GM12878 (cell line): ENCODE measurements at regions not wholly inside any gene's neighbourhood (a gene's known extent, or its start where the extent isn't known, plus 50 kb on each side); places are given as distances from the start of the nearest gene placed in this dataset.

Experiments
- ATAC-seq: fragments of 200-7000 bp; cut with Tn5 transposase; 3 replicates; pipeline ENCODE4 v1.9.1; 2020; ENCODE audit warnings: mild to moderate bottlenecking, moderate library complexity
- BruUV-seq: library from RNA; stranded (reverse); fragments of 400-500 nt; replicated peaks from 2 replicates; lab custom pipeline; 2021; lab: Mats Ljungman, UMichigan
- CTCF ChIA-PET: fragments of 300-600 bp; sonication (Branson Sonifier 250); formaldehyde crosslinking; extraction: SDS; loops from one replicate; lab custom pipeline; 2021; ENCODE audit warnings: inconsistent platforms; lab: Yijun Ruan, JAX
- POLR2A ChIA-PET: fragments of 350-600 bp; formaldehyde crosslinking; extraction: SDS; loops from one replicate; lab custom pipeline; 2021; ENCODE audit warnings: inconsistent platforms; lab: Charles Lee
- RAD21 ChIA-PET: fragments of 300-600 bp; sonication (Branson Sonifier 250); formaldehyde crosslinking; loops from one replicate; lab custom pipeline; 2023; ENCODE audit warnings: antibody characterized with exemption; ENCODE audit not compliant: unreplicated experiment; lab: Charles Lee
- SMC1A ChIA-PET: fragments of 300-600 bp; sonication (Branson Sonifier 250); formaldehyde crosslinking; loops from one replicate; lab custom pipeline; 2023; ENCODE audit not compliant: unreplicated experiment, uncharacterized antibody; lab: Charles Lee
- DNase-seq: peaks from one replicate; pipeline ENCODE4 v3.0.0-alpha.2; 2011; ENCODE audit warnings: low read depth, low spot score
- FAIRE-seq: peaks from 3 replicates; lab custom pipeline; 2011; peaks lifted over from hg19 to GRCh38; lab: Jason Lieb, UNC
- H2AFZ ChIP-seq: 2 replicates; pipeline ENCODE4 v1.6.0; 2011; ENCODE audit warnings: low read depth, low read length, control low read depth; ENCODE audit not compliant: control insufficient read depth
- H3K27ac ChIP-seq: 2 replicates; pipeline ENCODE4 v1.5.1; 2011; ENCODE audit warnings: control low read depth; ENCODE audit not compliant: control insufficient read depth, insufficient read depth
- H3K27me3 ChIP-seq, 2 experiments: replicated peaks in 1 of 2; 2 replicates each; pipeline versions ENCODE4 v1.6.0 to v1.6.1; 2011; ENCODE audit warnings: low read length in 1 of 2; ENCODE audit not compliant: control insufficient read depth in 2 of 2, insufficient read depth in 2 of 2
- H3K36me3 ChIP-seq, 2 experiments: 2 replicates each; pipeline ENCODE4 v1.5.1; 2011; ENCODE audit warnings: low read length in 1 of 2; ENCODE audit not compliant: control insufficient read depth in 2 of 2, insufficient read depth in 2 of 2
- H3K4me1 ChIP-seq: 2 replicates; pipeline ENCODE4 v1.6.1; 2011; ENCODE audit warnings: mild to moderate bottlenecking, low read length, moderate library complexity, mixed read lengths; ENCODE audit not compliant: control insufficient read depth, insufficient read depth
- H3K4me2 ChIP-seq: 2 replicates; pipeline ENCODE4 v1.6.0; 2011; ENCODE audit warnings: control low read depth; ENCODE audit not compliant: control insufficient read depth, insufficient read depth
- H3K4me3 ChIP-seq: fragments of 200-600 bp; sonication (generic); 2 replicates; pipeline ENCODE4 v1.5.1; 2016
- H3K79me2 ChIP-seq: 2 replicates; pipeline ENCODE4 v1.6.0; 2011; ENCODE audit warnings: low read length; ENCODE audit not compliant: control insufficient read depth, insufficient read depth
- H3K9ac ChIP-seq: 2 replicates; pipeline ENCODE4 v1.8.0; 2011; ENCODE audit warnings: low read length, control low read depth, mixed read lengths; ENCODE audit not compliant: control insufficient read depth, insufficient read depth
- H3K9me3 ChIP-seq: replicated peaks from 3 replicates; pipeline ENCODE4 v1.5.1; 2011; ENCODE audit warnings: mild to moderate bottlenecking, low read length; ENCODE audit not compliant: control insufficient read depth, insufficient read depth
- H4K20me1 ChIP-seq: 2 replicates; pipeline ENCODE4 v1.6.0; 2011; ENCODE audit not compliant: control insufficient read depth, insufficient read depth
- EZH2 ChIP-seq: IDR thresholded peaks from 2 replicates; pipeline ENCODE4 v1.6.1; 2012; ENCODE audit warnings: low read depth, mild to moderate bottlenecking, control low read depth, inconsistent platforms, low read length, borderline replicate concordance; ENCODE audit not compliant: control insufficient read depth
- NR2C2 ChIP-seq: IDR thresholded peaks from 2 replicates; pipeline ENCODE4 v1.6.1; 2011; ENCODE audit warnings: borderline replicate concordance, low read depth; ENCODE audit not compliant: control insufficient read depth, insufficient read length
- PRDM15 ChIP-seq: fragments of 450-650 bp; formaldehyde crosslinking; IDR thresholded peaks from 2 replicates; pipeline ENCODE4 v1.4.0; 2020; ENCODE audit warnings: mild to moderate bottlenecking, moderate library complexity
- STAT3 ChIP-seq: IDR thresholded peaks from 2 replicates; pipeline ENCODE4 v1.6.1; 2011; ENCODE audit warnings: low read depth, low read length, improper control_type of control experiment
- ZNF384 ChIP-seq: IDR thresholded peaks from 2 replicates; pipeline ENCODE4 v1.6.1; 2012; ENCODE audit warnings: low read depth, mild to moderate bottlenecking, low read length, improper control_type of control experiment, borderline replicate concordance
- WGBS: methylation state at CpG from one replicate; pipeline ENCODE4 v1.1.6; 2016; ENCODE audit warnings: low lambda C conversion rate; ENCODE audit not compliant: insufficient replicate concordance, insufficient coverage; ENCODE audit errors: missing lambda C conversion rate; 5-methylcytosine and 5-hydroxymethylcytosine counted together
- in situ Hi-C: fragments of 300-500 bp; cut with MboI; formaldehyde crosslinking; loops from 9 replicates; pipeline ENCODE4 v1.14.3; 2018; ENCODE audit warnings: mixed read lengths
- intact Hi-C: fragments of 100-400 bp; cut with micrococcal nuclease; formaldehyde crosslinking; loops from one replicate; pipeline ENCODE4 v1.14.2; 2022; ENCODE audit not compliant: unreplicated experiment
- TF ChIP-seq, protein P1 (sequence below): IDR thresholded peaks from 2 replicates; pipeline ENCODE4 v1.6.1; 2012; ENCODE audit warnings: low read length, inconsistent platforms
- TF ChIP-seq, protein P2 (sequence below): fragments of 450-650 bp; formaldehyde crosslinking; IDR thresholded peaks from 2 replicates; pipeline ENCODE4 v1.5.0; 2022; ENCODE audit warnings: mild to moderate bottlenecking, missing genetic modification characterization

DNA sequence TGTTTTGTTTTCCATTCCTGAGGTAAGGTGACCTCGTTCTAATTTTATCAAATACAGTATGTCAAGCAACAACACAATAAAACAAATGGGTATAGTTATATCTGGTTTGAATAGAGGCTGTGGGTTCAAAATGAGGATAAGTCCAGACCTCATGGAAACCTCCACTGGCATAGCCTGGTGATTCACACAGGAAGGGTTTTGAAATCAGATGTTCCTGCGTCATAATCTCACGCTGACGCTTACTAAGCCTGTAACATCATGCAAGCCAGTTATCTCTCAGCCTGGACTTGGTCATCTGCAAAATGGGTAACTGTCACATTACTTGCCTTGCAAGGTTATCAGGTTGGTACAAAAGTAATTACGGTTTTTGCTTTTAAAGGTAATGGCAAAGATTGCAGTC lies 1056.3 kb upstream of the EEF2KMT start (continued):
- no peak for TF ChIP-seq PRDM15 (CRISPR knock-in tag)

DNA sequence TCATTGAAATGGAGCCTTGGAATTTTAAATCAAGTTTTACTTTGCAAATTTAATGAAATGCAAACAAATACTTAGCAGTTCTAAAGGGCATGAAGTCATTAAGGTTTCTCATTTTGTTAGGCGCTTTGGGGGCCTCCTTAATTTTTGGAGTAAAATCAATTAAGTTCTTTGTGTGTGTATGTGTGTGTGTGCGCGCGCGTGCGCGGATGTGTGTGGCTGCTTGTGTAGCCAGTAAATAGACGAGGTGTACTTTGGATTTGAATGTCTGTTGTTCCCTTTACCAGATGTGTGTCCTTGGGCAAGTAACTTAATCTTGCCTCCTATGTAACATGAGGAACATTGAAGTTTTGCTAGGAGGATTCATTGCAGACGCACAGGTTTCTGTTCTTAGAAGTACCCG lies 1051.4 kb upstream of the EEF2KMT start:
- DNase-seq = no peak
- POLR2A ChIA-PET = no interaction called here
- no peak overlapping the region for H2AFZ ChIP-seq
- intact Hi-C loops (no loop called here), in situ Hi-C loops (no loop called here)
- RAD21 ChIA-PET = no interaction called here
- H4K20me1 ChIP-seq = no peaks in the 10 kb centered on the region
- H3K4me2 ChIP-seq = no peak overlapping the region
- BruUV-seq = no TSS peak
- no peaks in the 10 kb centered on the region; the same call in 1 of the 3 replicates for H3K9me3 ChIP-seq
- no peak overlapping the region for H3K4me3 ChIP-seq
- no peaks in the 10 kb centered on the region for H3K79me2 ChIP-seq
- SMC1A ChIA-PET = no interaction called here
- H3K36me3 ChIP-seq = no peaks in the 10 kb centered on the region
- no peaks in the 10 kb centered on the region for H3K27me3 ChIP-seq
- H3K27ac ChIP-seq = no peak overlapping the region
- CTCF ChIA-PET = interaction anchor here (0.6 kb wide), 1 partner anchor 1653 kb away, joined by 5 read pairs; no protein-coding TSS in a partner anchor
- ATAC-seq = no peak
- H3K9ac ChIP-seq = no peak overlapping the region
- TF ChIP-seq ZNF384 (no peak), STAT3 (no peak), NR2C2 (no peak), EZH2 (no peak)
- TF ChIP-seq, protein P1, sequence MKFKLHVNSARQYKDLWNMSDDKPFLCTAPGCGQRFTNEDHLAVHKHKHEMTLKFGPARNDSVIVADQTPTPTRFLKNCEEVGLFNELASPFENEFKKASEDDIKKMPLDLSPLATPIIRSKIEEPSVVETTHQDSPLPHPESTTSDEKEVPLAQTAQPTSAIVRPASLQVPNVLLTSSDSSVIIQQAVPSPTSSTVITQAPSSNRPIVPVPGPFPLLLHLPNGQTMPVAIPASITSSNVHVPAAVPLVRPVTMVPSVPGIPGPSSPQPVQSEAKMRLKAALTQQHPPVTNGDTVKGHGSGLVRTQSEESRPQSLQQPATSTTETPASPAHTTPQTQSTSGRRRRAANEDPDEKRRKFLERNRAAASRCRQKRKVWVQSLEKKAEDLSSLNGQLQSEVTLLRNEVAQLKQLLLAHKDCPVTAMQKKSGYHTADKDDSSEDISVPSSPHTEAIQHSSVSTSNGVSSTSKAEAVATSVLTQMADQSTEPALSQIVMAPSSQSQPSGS = no peak
- TF ChIP-seq, protein P2, sequence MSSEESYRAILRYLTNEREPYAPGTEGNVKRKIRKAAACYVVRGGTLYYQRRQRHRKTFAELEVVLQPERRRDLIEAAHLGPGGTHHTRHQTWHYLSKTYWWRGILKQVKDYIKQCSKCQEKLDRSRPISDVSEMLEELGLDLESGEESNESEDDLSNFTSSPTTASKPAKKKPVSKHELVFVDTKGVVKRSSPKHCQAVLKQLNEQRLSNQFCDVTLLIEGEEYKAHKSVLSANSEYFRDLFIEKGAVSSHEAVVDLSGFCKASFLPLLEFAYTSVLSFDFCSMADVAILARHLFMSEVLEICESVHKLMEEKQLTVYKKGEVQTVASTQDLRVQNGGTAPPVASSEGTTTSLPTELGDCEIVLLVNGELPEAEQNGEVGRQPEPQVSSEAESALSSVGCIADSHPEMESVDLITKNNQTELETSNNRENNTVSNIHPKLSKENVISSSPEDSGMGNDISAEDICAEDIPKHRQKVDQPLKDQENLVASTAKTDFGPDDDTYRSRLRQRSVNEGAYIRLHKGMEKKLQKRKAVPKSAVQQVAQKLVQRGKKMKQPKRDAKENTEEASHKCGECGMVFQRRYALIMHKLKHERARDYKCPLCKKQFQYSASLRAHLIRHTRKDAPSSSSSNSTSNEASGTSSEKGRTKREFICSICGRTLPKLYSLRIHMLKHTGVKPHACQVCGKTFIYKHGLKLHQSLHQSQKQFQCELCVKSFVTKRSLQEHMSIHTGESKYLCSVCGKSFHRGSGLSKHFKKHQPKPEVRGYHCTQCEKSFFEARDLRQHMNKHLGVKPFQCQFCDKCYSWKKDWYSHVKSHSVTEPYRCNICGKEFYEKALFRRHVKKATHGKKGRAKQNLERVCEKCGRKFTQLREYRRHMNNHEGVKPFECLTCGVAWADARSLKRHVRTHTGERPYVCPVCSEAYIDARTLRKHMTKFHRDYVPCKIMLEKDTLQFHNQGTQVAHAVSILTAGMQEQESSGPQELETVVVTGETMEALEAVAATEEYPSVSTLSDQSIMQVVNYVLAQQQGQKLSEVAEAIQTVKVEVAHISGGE (CRISPR knock-in tag) = no peak
- WGBS = 74% methylated on average over 10 of the region's 10 CpGs
- FAIRE-seq = no peak
- no peaks in the 10 kb centered on the region for H3K4me1 ChIP-seq
